ENCODE measurements at regions not wholly inside any gene's neighbourhood (a gene's known extent, or its start where the extent isn't known, plus 50 kb on each side); places are given as distances from the start of the nearest gene placed in this dataset.
"Not testable (repeated sequence)": the region's sequence is repeated elsewhere in the genome, so short reads cannot be mapped to it uniquely, and the experiment has no call there.

DNA sequence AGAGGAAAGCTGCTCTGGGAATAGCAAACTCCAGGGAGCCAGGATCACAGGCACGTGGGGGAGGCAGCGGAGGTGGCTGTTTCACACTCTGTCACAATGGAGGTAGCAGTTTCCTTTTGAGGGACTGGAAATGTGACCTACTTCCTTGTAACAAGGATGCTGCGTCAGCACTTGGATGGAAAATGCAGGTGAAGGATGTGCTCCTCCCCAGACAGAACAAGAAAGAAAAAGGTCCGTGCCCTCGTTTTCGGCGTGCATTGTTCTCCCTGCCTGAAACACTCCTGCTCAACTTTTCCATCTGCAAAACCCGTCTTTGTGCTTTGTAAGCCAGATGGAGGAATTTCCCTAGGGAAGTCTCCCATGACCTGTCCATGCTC is 55.1 kb upstream of the SH3PXD2B start:
- Mint-ChIP-seq H3K9me3 (ENCODE audit: unreplicated experiment) (peaks cover 12% of the 10 kb centered on the region), H3K4me3 (ENCODE audit: unreplicated experiment) (no peak overlapping the region), H3K36me3 (ENCODE audit: insufficient read depth, unreplicated experiment) (no peaks in the 10 kb centered on the region), H3K4me1 (ENCODE audit: insufficient read depth, unreplicated experiment) (peaks cover 4% of the 10 kb centered on the region), H3K27me3 (ENCODE audit: insufficient read depth, unreplicated experiment) (no peaks in the 10 kb centered on the region), H3K27ac (ENCODE audit: low read depth, unreplicated experiment) (no peak overlapping the region)
- intact Hi-C loops (cut with micrococcal nuclease): no loop called here
- DNase-seq (ENCODE audit: unreplicated experiment): no peak
- TF ChIP-seq, protein P1, sequence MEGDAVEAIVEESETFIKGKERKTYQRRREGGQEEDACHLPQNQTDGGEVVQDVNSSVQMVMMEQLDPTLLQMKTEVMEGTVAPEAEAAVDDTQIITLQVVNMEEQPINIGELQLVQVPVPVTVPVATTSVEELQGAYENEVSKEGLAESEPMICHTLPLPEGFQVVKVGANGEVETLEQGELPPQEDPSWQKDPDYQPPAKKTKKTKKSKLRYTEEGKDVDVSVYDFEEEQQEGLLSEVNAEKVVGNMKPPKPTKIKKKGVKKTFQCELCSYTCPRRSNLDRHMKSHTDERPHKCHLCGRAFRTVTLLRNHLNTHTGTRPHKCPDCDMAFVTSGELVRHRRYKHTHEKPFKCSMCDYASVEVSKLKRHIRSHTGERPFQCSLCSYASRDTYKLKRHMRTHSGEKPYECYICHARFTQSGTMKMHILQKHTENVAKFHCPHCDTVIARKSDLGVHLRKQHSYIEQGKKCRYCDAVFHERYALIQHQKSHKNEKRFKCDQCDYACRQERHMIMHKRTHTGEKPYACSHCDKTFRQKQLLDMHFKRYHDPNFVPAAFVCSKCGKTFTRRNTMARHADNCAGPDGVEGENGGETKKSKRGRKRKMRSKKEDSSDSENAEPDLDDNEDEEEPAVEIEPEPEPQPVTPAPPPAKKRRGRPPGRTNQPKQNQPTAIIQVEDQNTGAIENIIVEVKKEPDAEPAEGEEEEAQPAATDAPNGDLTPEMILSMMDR (IDR thresholded peaks at IDR 0.05; ENCODE audit: unreplicated experiment): no peak
- BruUV-seq (replicated peaks): no TSS peak
- POLR2A ChIA-PET: interaction anchor here (1.0 kb wide), 1 partner anchor 25 kb away, joined by 3 read pairs; no protein-coding TSS in a partner anchor
- CTCF ChIA-PET: interaction anchor here (0.7 kb wide), 1 partner anchor 19 kb away, joined by 3 read pairs; no protein-coding TSS in a partner anchor

DNA sequence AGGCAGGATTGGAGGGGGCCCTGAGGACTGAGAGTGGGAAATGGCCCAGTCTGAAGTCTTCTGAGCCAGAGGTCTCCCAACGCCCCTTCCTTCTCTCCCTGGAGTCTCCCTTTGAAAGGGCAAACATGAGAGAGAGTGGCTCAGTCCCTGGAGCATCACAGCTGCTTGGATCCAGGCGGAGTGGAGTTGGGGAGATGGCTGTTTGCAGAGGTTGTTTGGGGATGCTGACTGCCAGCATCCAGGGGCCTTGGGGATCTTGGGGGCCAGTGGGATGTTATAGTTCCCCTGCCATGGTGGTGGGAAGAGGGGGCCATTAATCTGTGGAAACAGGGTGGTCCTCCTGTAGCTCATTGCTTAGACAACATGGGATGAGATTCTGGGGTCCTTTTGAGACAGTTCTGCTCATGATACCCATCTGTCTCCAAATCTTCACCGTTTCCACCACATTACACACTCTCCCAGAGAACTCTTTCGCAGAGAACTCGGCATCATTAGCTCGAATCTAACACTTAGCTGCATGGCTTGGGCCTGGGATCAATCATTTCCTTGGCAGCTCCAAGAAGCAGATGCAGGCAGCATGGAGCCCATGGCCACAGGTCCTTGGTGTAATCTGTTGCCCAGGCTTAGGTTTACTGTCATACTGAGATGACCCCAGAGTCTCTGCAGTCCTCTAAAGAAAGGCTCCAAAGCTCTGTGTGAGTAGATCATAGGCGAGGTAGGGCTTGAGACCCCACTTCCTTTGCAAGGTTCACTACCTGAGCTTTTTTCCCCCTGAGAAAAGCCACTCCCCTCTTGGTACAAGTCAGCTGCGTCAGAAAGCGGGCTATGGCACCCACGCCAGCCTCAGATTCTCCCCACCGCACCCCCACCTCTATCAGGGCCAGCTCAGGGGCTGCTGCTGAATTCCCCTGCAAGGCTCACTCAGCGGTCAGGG is 54.4 kb upstream of the SH3PXD2B start:
- no peak for DNase-seq (ENCODE audit: unreplicated experiment)
- Mint-ChIP-seq H3K4me1 (ENCODE audit: insufficient read depth, unreplicated experiment) (peaks cover 11% of the 10 kb centered on the region), H3K9me3 (ENCODE audit: unreplicated experiment) (peaks cover 12% of the 10 kb centered on the region), H3K36me3 (ENCODE audit: insufficient read depth, unreplicated experiment) (no peaks in the 10 kb centered on the region), H3K27me3 (ENCODE audit: insufficient read depth, unreplicated experiment) (no peaks in the 10 kb centered on the region), H3K4me3 (ENCODE audit: unreplicated experiment) (no peak overlapping the region), H3K27ac (ENCODE audit: low read depth, unreplicated experiment) (no peak overlapping the region)
- ChIA-PET CTCF (interaction anchor here (0.6 to 0.7 kb wide), 2 partner anchors 19 to 449 kb away, joined by 3 to 4 read pairs; no protein-coding TSS in a partner anchor), POLR2A (interaction anchor here (1.0 kb wide), 1 partner anchor 25 kb away, joined by 3 read pairs; no protein-coding TSS in a partner anchor)
- intact Hi-C loops (cut with micrococcal nuclease): no loop called here
- no TSS peak for BruUV-seq (replicated peaks)
- TF ChIP-seq, protein P1 (IDR thresholded peaks at IDR 0.05; ENCODE audit: unreplicated experiment): no peak

DNA sequence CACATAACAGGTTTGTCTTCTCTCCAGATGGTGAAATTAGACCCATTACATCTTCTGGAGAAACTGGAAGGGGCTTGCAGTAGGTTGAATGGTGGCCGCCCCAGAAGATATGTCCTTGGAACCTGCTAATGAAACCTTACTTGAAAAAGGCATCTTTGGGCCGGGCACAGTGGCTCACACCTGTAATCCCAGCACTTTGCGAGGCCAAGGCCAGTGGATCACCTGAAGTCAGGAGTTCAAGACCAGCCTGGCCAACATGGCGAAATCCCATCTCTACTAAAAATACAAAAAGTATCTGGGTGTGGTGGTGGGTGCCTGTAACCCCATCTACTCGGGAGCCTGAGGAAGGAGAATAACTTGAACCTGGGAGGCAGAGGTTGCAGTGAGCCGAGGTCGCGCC is 53.2 kb upstream of the SH3PXD2B start:
- not testable (repeated sequence) for BruUV-seq (replicated peaks); H3K27me3 Mint-ChIP-seq (ENCODE audit: insufficient read depth, unreplicated experiment)

DNA sequence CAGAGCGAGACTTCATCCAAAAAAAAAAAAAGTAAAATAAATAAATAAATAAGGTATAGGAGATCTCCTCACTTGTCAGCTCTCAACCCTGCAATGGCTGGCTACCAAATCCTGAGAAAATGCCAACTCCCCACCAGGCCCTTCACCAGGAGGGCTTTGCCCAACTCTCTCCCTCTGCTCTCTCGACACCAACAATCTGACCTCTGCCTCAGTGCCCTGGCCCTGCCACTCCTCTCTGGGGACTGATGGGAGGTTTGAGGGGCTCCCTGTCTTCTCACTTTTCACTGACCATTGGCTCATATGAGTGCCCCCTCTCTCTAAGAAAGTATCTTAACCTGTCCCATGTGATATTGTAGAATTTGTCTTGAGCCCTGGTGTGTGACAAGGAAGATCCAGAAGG is 52.6 kb upstream of the SH3PXD2B start:
- Mint-ChIP-seq H3K4me1 (ENCODE audit: insufficient read depth, unreplicated experiment) (peaks cover 23% of the 10 kb centered on the region), H3K27me3 (ENCODE audit: insufficient read depth, unreplicated experiment) (no peaks in the 10 kb centered on the region), H3K36me3 (ENCODE audit: insufficient read depth, unreplicated experiment) (no peaks in the 10 kb centered on the region), H3K27ac (ENCODE audit: low read depth, unreplicated experiment) (no peak overlapping the region), H3K9me3 (ENCODE audit: unreplicated experiment) (peaks cover 3% of the 10 kb centered on the region), H3K4me3 (ENCODE audit: unreplicated experiment) (no peak overlapping the region)
- ChIA-PET POLR2A (no interaction called here), CTCF (interaction anchor here (0.6 kb wide), 1 partner anchor 54 kb away, joined by 4 read pairs; no protein-coding TSS in a partner anchor)
- DNase-seq (ENCODE audit: unreplicated experiment): no peak
- TF ChIP-seq, protein P1 (IDR thresholded peaks at IDR 0.05; ENCODE audit: unreplicated experiment): no peak
- intact Hi-C loops (cut with micrococcal nuclease): no loop called here
- no TSS peak for BruUV-seq (replicated peaks)

More for the DNA sequence above, 53.2 kb upstream of the SH3PXD2B start:
- H3K9me3 Mint-ChIP-seq (ENCODE audit: unreplicated experiment); POLR2A ChIA-PET; H3K27ac Mint-ChIP-seq (ENCODE audit: low read depth, unreplicated experiment); intact Hi-C loops (cut with micrococcal nuclease); H3K4me3 Mint-ChIP-seq (ENCODE audit: unreplicated experiment); H3K36me3 Mint-ChIP-seq (ENCODE audit: insufficient read depth, unreplicated experiment); CTCF ChIA-PET; DNase-seq (ENCODE audit: unreplicated experiment): not testable (repeated sequence)
- H3K4me1 Mint-ChIP-seq (ENCODE audit: insufficient read depth, unreplicated experiment): peaks cover 23% of the 10 kb centered on the region
